Loucy (cell line): ENCODE measurements at regions not wholly inside any gene's neighbourhood (a gene's known extent, or its start where the extent isn't known, plus 50 kb on each side); places are given as distances from the start of the nearest gene placed in this dataset.

Source experiments
- H2AFZ ChIP-seq: fragments of 200-600 bp; sonication (generic); 2 replicates; pipeline ENCODE4 v1.6.0; 2016; ENCODE audit warnings: antibody characterized with exemption, mild to moderate bottlenecking, low read length, moderate library complexity
- H3F3A ChIP-seq: fragments of 200-600 bp; 2 replicates; pipeline ENCODE4 v1.6.0; 2016; ENCODE audit warnings: antibody characterized with exemption, low read depth, mild to moderate bottlenecking
- H3K27me3 ChIP-seq: fragments of 200-600 bp; sonication (generic); 2 replicates; pipeline ENCODE4 v1.6.1; 2014; ENCODE audit warnings: low read length, mild to moderate bottlenecking; ENCODE audit not compliant: insufficient read depth, poor library complexity, severe bottlenecking
- H3K36me3 ChIP-seq: fragments of 200-600 bp; sonication (generic); 2 replicates; pipeline ENCODE4 v1.6.1; 2016; ENCODE audit warnings: low read length; ENCODE audit not compliant: insufficient read depth
- H3K4me1 ChIP-seq: fragments of 200-600 bp; sonication (generic); 2 replicates; pipeline ENCODE4 v1.5.1; 2014; ENCODE audit warnings: low read length, mild to moderate bottlenecking; ENCODE audit not compliant: insufficient read depth, poor library complexity, severe bottlenecking
- H3K4me2 ChIP-seq: fragments of 200-600 bp; sonication (generic); 2 replicates; pipeline ENCODE4 v1.6.0; 2014; ENCODE audit warnings: antibody characterized with exemption, low read length, low read depth, mild to moderate bottlenecking; ENCODE audit not compliant: poor library complexity, severe bottlenecking
- H3K4me3 ChIP-seq: fragments of 200-600 bp; sonication (generic); 2 replicates; pipeline ENCODE4 v1.5.1; 2014; ENCODE audit warnings: low read length, mild to moderate bottlenecking, mixed read lengths; ENCODE audit not compliant: poor library complexity, severe bottlenecking
- H3K79me2 ChIP-seq: fragments of 200-600 bp; sonication (generic); 2 replicates; pipeline ENCODE4 v1.6.1; 2014; ENCODE audit warnings: low read length; ENCODE audit not compliant: insufficient read depth
- H3K9ac ChIP-seq: fragments of 200-600 bp; sonication (generic); 2 replicates; pipeline ENCODE4 v1.6.0; 2014; ENCODE audit warnings: mild to moderate bottlenecking, low read depth, low read length, moderate library complexity; ENCODE audit not compliant: poor library complexity, severe bottlenecking
- H3K9me2 ChIP-seq: fragments of 200-600 bp; sonication (generic); replicated peaks from 2 replicates; pipeline ENCODE4 v1.6.1; 2016; ENCODE audit warnings: low read depth, low read length, mixed read lengths
- H3K9me3 ChIP-seq: fragments of 200-600 bp; sonication (generic); 2 replicates; pipeline ENCODE4 v1.6.1; 2014; ENCODE audit warnings: mild to moderate bottlenecking, antibody characterized with exemption, low read length, low read depth; ENCODE audit not compliant: insufficient read depth
- H4K20me1 ChIP-seq: fragments of 200-600 bp; sonication (generic); 2 replicates; pipeline ENCODE4 v1.6.0; 2014; ENCODE audit warnings: antibody characterized with exemption, low read length, mild to moderate bottlenecking; ENCODE audit not compliant: insufficient read depth, poor library complexity, severe bottlenecking
- EZH2phosphoT487 ChIP-seq: fragments of 200-600 bp; IDR thresholded peaks from 2 replicates; pipeline ENCODE4 v1.6.1; 2018; ENCODE audit warnings: antibody characterized with exemption, mild to moderate bottlenecking, moderate library complexity, borderline replicate concordance
- TF ChIP-seq, protein P1 (sequence below): fragments of 200-600 bp; sonication (generic); conservative IDR thresholded peaks from 2 replicates; pipeline ENCODE4 v1.5.1; 2014; ENCODE audit warnings: mild to moderate bottlenecking, antibody characterized with exemption, low read length

GRCh38 chr11:97157221-97157740, 767.5 kb downstream of the JRKL start:
- no peaks in the 10 kb centered on the region for H3F3A ChIP-seq
- no peaks in the 10 kb centered on the region for H3K36me3 ChIP-seq
- H4K20me1 ChIP-seq, result no peaks in the 10 kb centered on the region
- H2AFZ ChIP-seq, result no peak overlapping the region
- H3K79me2 ChIP-seq, result no peaks in the 10 kb centered on the region
- H3K4me1 ChIP-seq, result no peaks in the 10 kb centered on the region
- H3K9ac ChIP-seq, result no peak overlapping the region
- H3K4me2 ChIP-seq, result no peak overlapping the region
- TF ChIP-seq EZH2phosphoT487, result no peak
- TF ChIP-seq, protein P1, sequence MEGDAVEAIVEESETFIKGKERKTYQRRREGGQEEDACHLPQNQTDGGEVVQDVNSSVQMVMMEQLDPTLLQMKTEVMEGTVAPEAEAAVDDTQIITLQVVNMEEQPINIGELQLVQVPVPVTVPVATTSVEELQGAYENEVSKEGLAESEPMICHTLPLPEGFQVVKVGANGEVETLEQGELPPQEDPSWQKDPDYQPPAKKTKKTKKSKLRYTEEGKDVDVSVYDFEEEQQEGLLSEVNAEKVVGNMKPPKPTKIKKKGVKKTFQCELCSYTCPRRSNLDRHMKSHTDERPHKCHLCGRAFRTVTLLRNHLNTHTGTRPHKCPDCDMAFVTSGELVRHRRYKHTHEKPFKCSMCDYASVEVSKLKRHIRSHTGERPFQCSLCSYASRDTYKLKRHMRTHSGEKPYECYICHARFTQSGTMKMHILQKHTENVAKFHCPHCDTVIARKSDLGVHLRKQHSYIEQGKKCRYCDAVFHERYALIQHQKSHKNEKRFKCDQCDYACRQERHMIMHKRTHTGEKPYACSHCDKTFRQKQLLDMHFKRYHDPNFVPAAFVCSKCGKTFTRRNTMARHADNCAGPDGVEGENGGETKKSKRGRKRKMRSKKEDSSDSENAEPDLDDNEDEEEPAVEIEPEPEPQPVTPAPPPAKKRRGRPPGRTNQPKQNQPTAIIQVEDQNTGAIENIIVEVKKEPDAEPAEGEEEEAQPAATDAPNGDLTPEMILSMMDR, result no peak
- H3K9me3 ChIP-seq, result no peaks in the 10 kb centered on the region
- H3K9me2 ChIP-seq, result no peaks in the 10 kb centered on the region
- H3K4me3 ChIP-seq, result no peak overlapping the region
- no peaks in the 10 kb centered on the region for H3K27me3 ChIP-seq

- Histone ChIP-seq H3K9me2 (no peaks in the 10 kb centered on the region), H3K79me2 (no peaks in the 10 kb centered on the region), H3K36me3 (no peaks in the 10 kb centered on the region), H3K4me3 (no peak overlapping the region), H3K4me2 (no peak overlapping the region), H4K20me1 (no peaks in the 10 kb centered on the region), H2AFZ (no peak overlapping the region), H3K9me3 (no peaks in the 10 kb centered on the region), H3F3A (no peaks in the 10 kb centered on the region), H3K9ac (no peak overlapping the region), H3K27me3 (no peaks in the 10 kb centered on the region), H3K4me1 (no peaks in the 10 kb centered on the region)
- TF ChIP-seq EZH2phosphoT487, result no peak
- TF ChIP-seq, protein P1, result no peak
Measured at GRCh38 chr11:97158243-97158642, 768.4 kb downstream of the JRKL start.

- H3K4me1 ChIP-seq, result no peaks in the 10 kb centered on the region
- no peaks in the 10 kb centered on the region for H4K20me1 ChIP-seq
- no peaks in the 10 kb centered on the region for H3K9me3 ChIP-seq
- no peak overlapping the region for H2AFZ ChIP-seq
- H3K9ac ChIP-seq, result no peak overlapping the region
- no peak overlapping the region for H3K4me2 ChIP-seq
- H3F3A ChIP-seq, result no peaks in the 10 kb centered on the region
- H3K9me2 ChIP-seq, result no peaks in the 10 kb centered on the region
- H3K36me3 ChIP-seq, result no peaks in the 10 kb centered on the region
- no peaks in the 10 kb centered on the region for H3K79me2 ChIP-seq
- TF ChIP-seq, protein P1, result no peak
- TF ChIP-seq EZH2phosphoT487, result no peak
- H3K27me3 ChIP-seq, result no peaks in the 10 kb centered on the region
- no peak overlapping the region for H3K4me3 ChIP-seq
Measured at GRCh38 chr11:97163631-97164191, 773.9 kb downstream of the JRKL start.
